ENCODE measurements at regions not wholly inside any gene's neighbourhood (a gene's known extent, or its start where the extent isn't known, plus 50 kb on each side); places are given as distances from the start of the nearest gene placed in this dataset.
A peak's percentile ranks its signal among the peaks of the same experiment; 100 is the strongest.

GRCh38 chr3:182644013-182644412 lies 149.3 kb upstream of the ATP11B start:
- Histone ChIP-seq H3F3A (ENCODE audit: insufficient read depth, low read depth) (no peaks in the 10 kb centered on the region; the same call in 1 of the 2 replicates), H4K20me1 (ENCODE audit: insufficient read depth) (no peaks in the 10 kb centered on the region), H3K9me2 (ENCODE audit: insufficient read depth) (no peaks in the 10 kb centered on the region; the same call in 1 of the 2 replicates), H3K36me3 (ENCODE audit: low read depth) (no peaks in the 10 kb centered on the region), H3K27ac (no peak overlapping the region), H3K4me3 (no peak overlapping the region), H3K9me3 (ENCODE audit: insufficient read depth, low read depth) (0 out of 2 replicates have a peak, but pooled peaks cover under 1% of the 10 kb centered on the region), H3K4me1 (replicated peaks; ENCODE audit: insufficient read depth) (peaks cover 11% of the 10 kb centered on the region), H3K4me2 (no peak overlapping the region), H3K27me3 (ENCODE audit: insufficient read depth, low read depth) (no peaks in the 10 kb centered on the region), H2AFZ (no peak overlapping the region), H3K79me2 (ENCODE audit: low read depth) (no peaks in the 10 kb centered on the region)
- DNase-seq, result peak in 1 of 2 experiments; percentile 23
- BruUV-seq (replicated peaks), result no TSS peak
- POLR2A ChIA-PET (ENCODE audit: unreplicated experiment), result no interaction called here
- intact Hi-C loops (cut with micrococcal nuclease; ENCODE audit: unreplicated experiment), result no loop called here
- CTCF ChIA-PET, result no interaction called here
- no peak for TF ChIP-seq EZH2 (IDR thresholded peaks at IDR 0.05; ENCODE audit: low read depth)
- TF ChIP-seq, protein P1, sequence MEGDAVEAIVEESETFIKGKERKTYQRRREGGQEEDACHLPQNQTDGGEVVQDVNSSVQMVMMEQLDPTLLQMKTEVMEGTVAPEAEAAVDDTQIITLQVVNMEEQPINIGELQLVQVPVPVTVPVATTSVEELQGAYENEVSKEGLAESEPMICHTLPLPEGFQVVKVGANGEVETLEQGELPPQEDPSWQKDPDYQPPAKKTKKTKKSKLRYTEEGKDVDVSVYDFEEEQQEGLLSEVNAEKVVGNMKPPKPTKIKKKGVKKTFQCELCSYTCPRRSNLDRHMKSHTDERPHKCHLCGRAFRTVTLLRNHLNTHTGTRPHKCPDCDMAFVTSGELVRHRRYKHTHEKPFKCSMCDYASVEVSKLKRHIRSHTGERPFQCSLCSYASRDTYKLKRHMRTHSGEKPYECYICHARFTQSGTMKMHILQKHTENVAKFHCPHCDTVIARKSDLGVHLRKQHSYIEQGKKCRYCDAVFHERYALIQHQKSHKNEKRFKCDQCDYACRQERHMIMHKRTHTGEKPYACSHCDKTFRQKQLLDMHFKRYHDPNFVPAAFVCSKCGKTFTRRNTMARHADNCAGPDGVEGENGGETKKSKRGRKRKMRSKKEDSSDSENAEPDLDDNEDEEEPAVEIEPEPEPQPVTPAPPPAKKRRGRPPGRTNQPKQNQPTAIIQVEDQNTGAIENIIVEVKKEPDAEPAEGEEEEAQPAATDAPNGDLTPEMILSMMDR (conservative IDR thresholded peaks at IDR 0.05), result no peak

DNA sequence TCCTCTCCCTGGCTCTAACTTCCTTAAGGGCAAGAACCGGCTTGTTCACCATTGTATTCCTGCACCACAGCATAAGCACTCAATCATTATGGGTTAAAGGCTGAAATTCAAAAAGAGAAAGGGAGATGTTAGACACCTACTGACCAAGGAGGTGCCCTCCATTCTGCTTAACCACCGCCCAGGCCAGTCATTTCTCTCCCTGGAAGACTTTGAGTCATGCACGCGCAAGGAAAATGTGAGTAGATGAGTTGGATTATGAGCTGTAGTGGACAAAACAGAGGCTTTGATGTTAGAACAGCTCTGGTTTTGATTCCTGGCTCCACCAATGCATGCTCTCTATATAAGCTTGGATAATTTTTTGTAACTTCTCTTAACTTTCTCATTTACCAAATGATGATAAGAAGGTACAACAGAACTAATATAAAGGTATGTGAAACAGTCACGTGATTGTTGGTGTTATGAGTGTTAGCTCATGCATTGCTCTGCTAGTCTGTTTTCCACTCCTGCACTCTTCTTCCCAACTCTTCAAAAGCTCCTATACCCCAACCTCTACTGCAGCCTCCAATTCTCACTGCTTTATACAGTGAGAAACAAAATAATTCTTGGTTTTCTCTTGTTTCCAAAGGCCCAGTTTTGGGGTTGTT lies 148.4 kb upstream of the ATP11B start:
- BruUV-seq (replicated peaks), result no TSS peak
- Histone ChIP-seq H4K20me1 (ENCODE audit: insufficient read depth) (no peaks in the 10 kb centered on the region), H3K9me2 (ENCODE audit: insufficient read depth) (no peaks in the 10 kb centered on the region; the same call in 1 of the 2 replicates), H3K9me3 (ENCODE audit: insufficient read depth, low read depth) (no peaks in the 10 kb centered on the region), H3F3A (ENCODE audit: insufficient read depth, low read depth) (no peaks in the 10 kb centered on the region; the same call in 1 of the 2 replicates), H3K36me3 (ENCODE audit: low read depth) (no peaks in the 10 kb centered on the region), H2AFZ (no peak overlapping the region), H3K79me2 (ENCODE audit: low read depth) (no peaks in the 10 kb centered on the region), H3K27me3 (ENCODE audit: insufficient read depth, low read depth) (no peaks in the 10 kb centered on the region), H3K4me3 (no peak overlapping the region), H3K27ac (no peak overlapping the region), H3K4me1 (replicated peaks; ENCODE audit: insufficient read depth) (peaks cover 11% of the 10 kb centered on the region), H3K4me2 (no peak overlapping the region)
- ChIA-PET CTCF (no interaction called here), POLR2A (ENCODE audit: unreplicated experiment) (interaction anchor here (0.7 kb wide), 1 partner anchor 955 kb away, joined by 53 read pairs; no protein-coding TSS in a partner anchor)
- DNase-seq, result peak in 1 of 2 experiments; percentile 34
- intact Hi-C loops (cut with micrococcal nuclease; ENCODE audit: unreplicated experiment), result no loop called here
- TF ChIP-seq EZH2 (IDR thresholded peaks at IDR 0.05; ENCODE audit: low read depth), result no peak
- TF ChIP-seq, protein P1 (conservative IDR thresholded peaks at IDR 0.05), result no peak

DNA sequence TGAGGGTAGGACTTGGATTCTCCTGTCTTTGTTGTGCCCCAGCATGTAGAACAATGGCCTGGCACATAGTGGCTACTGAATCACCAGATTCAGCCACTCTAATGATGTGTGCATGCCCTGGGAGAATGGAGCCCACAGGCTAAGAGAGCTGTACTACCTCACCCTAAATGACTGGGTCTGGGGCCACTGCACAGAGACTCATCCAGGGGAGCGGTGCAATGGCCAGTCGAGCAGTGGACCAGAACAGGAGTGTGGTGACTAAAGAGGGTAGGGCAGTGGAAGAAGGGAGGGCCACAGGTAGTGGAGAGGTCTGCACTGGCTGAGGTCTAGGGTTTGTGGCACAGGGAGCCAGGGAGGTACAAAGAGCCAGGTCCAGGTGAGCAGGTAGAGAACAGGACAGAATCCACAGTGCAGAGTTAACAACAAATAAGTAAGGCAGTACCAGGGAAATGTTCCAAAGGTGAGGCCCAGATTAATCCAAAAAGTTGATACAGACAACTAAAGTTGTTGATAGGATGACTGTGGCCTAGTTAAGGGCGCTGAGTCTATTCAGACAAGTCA lies 142.7 kb upstream of the ATP11B start:
- no peak overlapping the region for H3K4me2 ChIP-seq
- H3K4me3 ChIP-seq, result no peak overlapping the region
- peak in 1 of 2 experiments; percentile 2 for DNase-seq
- no peaks in the 10 kb centered on the region for H3K36me3 ChIP-seq (ENCODE audit: low read depth)
- no peaks in the 10 kb centered on the region for H3K79me2 ChIP-seq (ENCODE audit: low read depth)
- no peaks in the 10 kb centered on the region; the same call in 1 of the 2 replicates for H3F3A ChIP-seq (ENCODE audit: insufficient read depth, low read depth)
- BruUV-seq (replicated peaks), result no TSS peak
- no peak overlapping the region for H3K27ac ChIP-seq
- intact Hi-C loops (cut with micrococcal nuclease; ENCODE audit: unreplicated experiment), result no loop called here
- no peaks in the 10 kb centered on the region for H3K4me1 ChIP-seq (replicated peaks; ENCODE audit: insufficient read depth)
- POLR2A ChIA-PET (ENCODE audit: unreplicated experiment), result no interaction called here
- CTCF ChIA-PET, result no interaction called here
- no peaks in the 10 kb centered on the region for H3K9me3 ChIP-seq (ENCODE audit: insufficient read depth, low read depth)
- no peaks in the 10 kb centered on the region for H4K20me1 ChIP-seq (ENCODE audit: insufficient read depth)
- H3K27me3 ChIP-seq (ENCODE audit: insufficient read depth, low read depth), result no peaks in the 10 kb centered on the region
- no peak overlapping the region for H2AFZ ChIP-seq
- TF ChIP-seq, protein P1 (conservative IDR thresholded peaks at IDR 0.05), result no peak
- TF ChIP-seq EZH2 (IDR thresholded peaks at IDR 0.05; ENCODE audit: low read depth), result no peak
- H3K9me2 ChIP-seq (ENCODE audit: insufficient read depth), result no peaks in the 10 kb centered on the region

All from PC-9 (cell line).